ENCODE measurements at regions not wholly inside any gene's neighbourhood (a gene's known extent, or its start where the extent isn't known, plus 50 kb on each side); places are given as distances from the start of the nearest gene placed in this dataset.

- H3K27ac Mint-ChIP-seq: no peak overlapping the region
- Histone ChIP-seq H2AFZ (no peak overlapping the region), H3K4me2 (no peak overlapping the region), H3K27ac (ENCODE audit: low read depth) (no peak overlapping the region), H3F3A (replicated peaks; ENCODE audit: low read depth) (no peaks in the 10 kb centered on the region), H3K36me3 (ENCODE audit: insufficient read depth) (no peaks in the 10 kb centered on the region), H3K4me1 (ENCODE audit: insufficient read depth) (peaks cover 22% of the 10 kb centered on the region), H4K20me1 (replicated peaks; ENCODE audit: insufficient read depth) (no peaks in the 10 kb centered on the region), H3K79me2 (replicated peaks; ENCODE audit: insufficient read depth) (no peaks in the 10 kb centered on the region), H3K9me2 (ENCODE audit: insufficient read depth) (no peaks in the 10 kb centered on the region), H3K27me3 (ENCODE audit: insufficient read depth) (no peaks in the 10 kb centered on the region), H3K4me3 (no peak overlapping the region)
- 0 out of 3 replicates have a peak, but pooled peaks cover 4% of the 10 kb centered on the region for H3K9me3 Mint-ChIP-seq
- TF ChIP-seq ZNF114 (CRISPR knock-in tag; IDR thresholded peaks at IDR 0.05): no peak
- TF ChIP-seq REST (IDR thresholded peaks at IDR 0.05; ENCODE audit: unreplicated experiment): no peak
- no peak for TF ChIP-seq ZNF331 (CRISPR knock-in tag; IDR thresholded peaks at IDR 0.05; ENCODE audit: low read depth)
- TF ChIP-seq ZNF462 (CRISPR knock-in tag; IDR thresholded peaks at IDR 0.05): no peak
- no peak for TF ChIP-seq STAT1 (IDR thresholded peaks at IDR 0.05; ENCODE audit: unreplicated experiment)
- TF ChIP-seq NANOG (IDR thresholded peaks at IDR 0.05; ENCODE audit: borderline replicate concordance): no peak
- no peak for TF ChIP-seq EZH2 (IDR thresholded peaks at IDR 0.05; ENCODE audit: low read depth, unreplicated experiment)
- TF ChIP-seq CTCF (conservative IDR thresholded peaks at IDR 0.05; ENCODE audit: low read depth in 2 of 2): no peak
- TF ChIP-seq EZH2phosphoT487 (IDR thresholded peaks at IDR 0.05; ENCODE audit: unreplicated experiment): no peak
- TF ChIP-seq POLR2AphosphoS5 (IDR thresholded peaks at IDR 0.05; ENCODE audit: low read depth): no peak
- no peak for TF ChIP-seq ETS1 (IDR thresholded peaks at IDR 0.05)
- TF ChIP-seq JUNB (IDR thresholded peaks at IDR 0.05; ENCODE audit: unreplicated experiment): no peak
- no peak for TF ChIP-seq CREB1 (CRISPR knock-in tag; IDR thresholded peaks at IDR 0.05; ENCODE audit: low read depth)
- H3K4me1 Mint-ChIP-seq: peaks cover 34% of the 10 kb centered on the region
- H3K4me3 Mint-ChIP-seq: no peak overlapping the region
- DNase-seq (ENCODE audit: low spot score) (no peak), ATAC-seq (no peak)
- H3K27me3 Mint-ChIP-seq (ENCODE audit: insufficient read depth, low read depth, poor library complexity): peaks cover 2% of the 10 kb centered on the region
- no peaks in the 10 kb centered on the region; the same call in 2 of the 3 replicates for H3K36me3 Mint-ChIP-seq (ENCODE audit: low read depth)
Observed at GRCh38 chr4:41427306-41427882, 110.6 kb upstream of the LIMCH1 start.
